NCI-H82 treated with DMSO at 0.1 percent for 48 hours (cell line): ENCODE measurements at regions not wholly inside any gene's neighbourhood (a gene's known extent, or its start where the extent isn't known, plus 50 kb on each side); places are given as distances from the start of the nearest gene placed in this dataset.
"Not testable (repeated sequence)": the region's sequence is repeated elsewhere in the genome, so short reads cannot be mapped to it uniquely, and the experiment has no call there.

Experiments used
- DNase-seq: peaks from one replicate; lab custom pipeline; 2025; ENCODE audit not compliant: unreplicated experiment; lab: John Stamatoyannopoulos, UW

DNA sequence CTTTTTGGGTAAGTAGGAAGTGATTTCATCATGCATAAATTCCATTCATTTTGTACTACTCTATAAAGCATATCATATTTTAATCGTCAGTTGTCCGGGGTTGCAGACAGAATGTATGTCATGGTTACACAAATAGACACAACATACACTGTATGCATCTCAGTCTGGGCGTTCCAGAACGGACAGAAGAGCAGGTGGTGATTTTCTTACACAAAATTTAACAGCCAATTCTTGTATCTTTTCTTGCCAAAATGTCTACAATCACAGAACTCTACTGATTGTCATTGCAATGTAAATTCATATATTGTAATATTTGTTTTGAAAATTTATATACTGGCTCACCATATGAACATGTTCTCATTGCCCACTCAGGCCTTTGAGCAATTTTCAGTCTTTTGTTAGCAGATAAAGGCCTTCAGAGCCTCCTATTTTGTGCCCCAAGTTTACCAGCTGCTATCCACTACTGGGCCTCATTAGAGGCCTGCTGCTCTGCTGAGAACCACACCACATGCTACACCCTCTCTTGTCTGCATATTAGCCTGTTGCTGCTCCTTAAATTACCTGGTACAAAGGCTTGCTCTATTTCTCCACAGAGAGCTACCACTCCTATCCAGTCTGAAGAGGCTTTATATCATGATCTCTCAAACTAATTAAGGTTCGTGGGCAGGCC is 61.5 kb downstream of the PRDM13 start:
- DNase-seq = no peak

DNA sequence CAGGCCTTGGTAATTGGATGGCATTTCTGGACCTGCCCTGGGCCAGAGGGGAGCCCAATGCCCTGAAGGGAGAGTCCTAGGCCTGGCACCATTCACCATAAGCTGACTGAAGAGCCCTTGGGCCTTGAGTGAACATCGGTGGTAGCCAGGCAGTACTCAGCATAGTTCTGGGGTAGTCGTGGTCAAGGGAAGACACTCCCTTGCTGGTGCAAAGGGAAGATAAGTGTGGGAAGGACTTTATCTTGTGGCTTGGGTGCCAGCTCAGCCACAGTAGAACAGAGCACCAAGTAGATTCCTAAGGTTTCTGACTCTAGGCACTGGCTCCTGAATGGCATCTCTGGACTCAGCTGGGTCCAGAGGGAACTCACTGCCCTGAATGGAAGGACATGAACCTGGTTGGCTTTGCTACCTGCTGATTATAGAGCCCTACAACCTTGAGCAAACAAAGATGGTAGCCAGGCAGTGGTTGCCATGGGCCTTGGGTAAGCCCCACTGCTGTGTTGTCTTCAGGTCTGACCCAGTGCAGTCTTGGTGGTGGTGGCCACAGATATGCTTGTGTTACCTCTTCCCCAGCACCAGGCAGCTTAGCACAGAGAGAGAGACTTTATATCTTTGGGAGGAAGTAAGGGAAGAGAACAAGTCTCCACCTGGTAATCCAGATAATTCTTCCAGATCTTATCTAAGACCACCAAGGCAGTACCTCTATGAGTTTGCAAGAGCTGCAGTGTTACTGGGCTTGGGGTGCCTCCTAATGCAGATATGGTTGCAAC is 83.5 kb downstream of the PRDM13 start:
- DNase-seq = no peak

DNA sequence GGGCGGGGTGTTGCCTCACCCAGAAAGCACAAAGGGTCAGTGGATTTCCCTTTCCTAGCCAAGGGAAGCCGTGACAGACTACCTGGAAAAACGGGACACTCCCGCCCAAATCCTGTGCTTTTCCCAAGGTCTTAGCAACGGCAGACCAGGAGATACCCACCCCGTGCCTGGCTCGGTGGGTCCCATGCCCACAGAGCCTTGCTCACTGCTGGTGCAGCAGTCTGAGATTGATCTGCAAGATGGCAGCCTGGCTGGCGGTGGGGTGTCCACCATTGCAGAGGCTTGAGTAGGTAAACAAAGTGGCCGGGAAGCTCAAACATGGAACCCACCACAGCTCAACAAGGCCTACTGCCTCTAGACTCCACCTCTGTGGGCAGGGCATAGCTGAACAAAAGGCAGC is 95.7 kb downstream of the PRDM13 start:
- not testable (repeated sequence) for DNase-seq

DNA sequence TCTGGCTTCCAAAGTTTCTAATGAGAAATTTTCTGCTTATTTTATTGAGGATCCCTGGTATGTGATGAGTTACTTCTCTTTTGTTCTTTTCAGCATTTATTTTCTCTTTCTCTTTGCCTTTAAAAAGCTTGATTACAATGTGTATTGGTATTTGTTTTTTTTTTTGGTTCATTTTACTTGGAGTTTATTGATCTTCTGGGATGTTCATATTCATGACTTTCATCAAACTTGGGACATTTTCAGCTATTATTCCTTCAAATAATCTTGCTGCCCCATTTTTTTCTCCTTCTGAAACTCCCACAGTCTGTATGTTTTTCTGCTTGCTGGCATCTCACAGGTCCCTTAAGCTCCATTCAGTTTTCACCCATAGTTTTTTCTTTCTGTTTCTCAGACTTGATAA is 102.4 kb downstream of the PRDM13 start:
- DNase-seq = no peak

DNA sequence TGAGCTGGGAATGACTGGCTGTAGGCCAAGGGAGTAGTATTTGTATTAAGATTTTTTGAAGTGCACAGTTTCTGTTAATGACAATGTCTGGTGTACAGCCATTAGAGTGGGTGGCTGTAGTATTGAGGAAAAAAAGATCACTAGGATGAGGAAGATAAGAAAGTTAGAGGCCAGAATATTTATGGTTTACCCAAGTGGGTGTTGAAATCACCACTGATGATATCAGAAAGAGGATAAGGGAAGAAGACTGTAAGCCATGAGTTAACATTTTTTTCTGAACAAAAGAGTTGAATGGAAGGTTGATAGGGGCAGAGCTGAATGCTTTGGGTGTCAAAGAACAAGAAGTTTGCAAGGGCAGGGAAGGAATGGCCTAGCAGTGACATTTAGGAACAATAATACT is 104.7 kb downstream of the PRDM13 start:
- no peak for DNase-seq

DNA sequence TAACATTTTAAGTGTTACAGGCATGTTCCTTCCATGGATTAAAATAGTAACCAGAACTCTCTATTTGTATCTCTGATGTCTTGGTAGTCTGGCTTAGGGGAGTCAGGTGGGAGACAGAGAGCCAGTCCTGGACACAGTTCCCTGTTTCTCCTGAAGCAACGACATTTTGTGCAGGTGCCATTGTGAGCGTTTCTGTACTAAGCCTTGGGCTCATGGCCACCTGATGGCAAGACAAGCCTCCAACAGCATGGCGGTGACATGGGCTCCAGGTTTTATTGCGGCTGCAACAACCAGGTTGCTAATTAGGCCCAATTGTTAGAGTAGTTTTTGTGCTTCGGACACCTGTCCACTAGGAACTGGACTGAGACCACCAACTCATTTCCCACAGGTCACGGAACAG is 105.3 kb downstream of the PRDM13 start:
- DNase-seq = no peak

DNA sequence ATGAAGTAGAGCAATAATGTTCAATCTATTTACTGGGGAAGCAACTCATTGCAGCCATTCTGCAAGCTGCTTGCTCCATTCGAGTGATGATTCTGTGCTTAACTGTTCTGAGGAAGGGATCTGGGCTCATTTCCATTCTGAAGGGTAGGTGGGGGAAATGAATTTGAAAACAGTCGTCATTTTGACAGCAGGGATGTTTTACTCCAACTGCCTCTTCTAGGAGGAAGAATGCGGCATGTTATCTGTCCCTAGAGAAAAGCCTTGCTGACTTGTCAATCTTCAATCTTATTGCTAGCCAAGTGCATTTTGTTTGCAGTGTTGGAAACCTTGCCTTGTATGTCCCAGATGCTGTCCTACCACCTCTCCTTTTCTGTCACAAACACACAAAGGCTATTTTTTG is 105.9 kb downstream of the PRDM13 start:
- no peak for DNase-seq

DNA sequence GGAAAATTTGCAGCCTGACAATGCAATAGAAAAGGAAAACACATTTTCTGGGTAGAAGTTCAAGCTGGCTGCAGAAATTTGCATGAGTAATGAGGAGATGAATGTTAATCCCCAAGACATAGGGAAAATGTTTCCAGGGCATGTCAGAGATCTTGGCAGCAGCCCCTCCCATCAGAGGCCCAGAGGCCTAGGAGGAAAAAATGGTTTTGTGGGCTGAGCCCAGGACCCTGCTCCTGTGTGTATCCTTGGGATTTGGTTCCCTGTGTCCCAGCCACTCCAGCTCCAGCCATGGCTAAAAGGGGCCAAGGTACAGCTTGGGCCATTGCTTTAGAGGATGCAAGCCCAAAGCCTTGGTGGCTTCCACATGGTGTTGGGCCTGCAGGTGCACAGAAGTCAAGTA is 115.4 kb downstream of the PRDM13 start:
- not testable (repeated sequence) for DNase-seq

DNA sequence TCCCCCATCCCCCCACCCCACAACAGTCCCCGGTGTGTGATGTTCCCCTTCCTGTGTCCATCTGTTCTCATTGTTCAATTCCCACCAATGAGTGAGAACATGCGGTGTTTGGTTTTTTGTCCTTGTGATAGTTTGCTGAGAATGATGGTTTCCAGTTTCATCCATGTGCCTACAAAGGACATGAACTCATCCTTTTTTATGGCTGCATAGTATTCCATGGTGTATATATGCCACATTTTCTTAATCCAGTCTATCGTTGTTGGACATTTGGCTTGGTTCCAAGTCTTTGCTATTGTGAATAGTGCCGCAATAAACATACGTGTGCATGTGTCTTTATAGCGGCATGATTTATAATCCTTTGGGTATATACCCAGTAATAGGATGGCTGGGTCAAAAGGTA is 123.6 kb downstream of the PRDM13 start:
- not testable (repeated sequence) for DNase-seq

DNA sequence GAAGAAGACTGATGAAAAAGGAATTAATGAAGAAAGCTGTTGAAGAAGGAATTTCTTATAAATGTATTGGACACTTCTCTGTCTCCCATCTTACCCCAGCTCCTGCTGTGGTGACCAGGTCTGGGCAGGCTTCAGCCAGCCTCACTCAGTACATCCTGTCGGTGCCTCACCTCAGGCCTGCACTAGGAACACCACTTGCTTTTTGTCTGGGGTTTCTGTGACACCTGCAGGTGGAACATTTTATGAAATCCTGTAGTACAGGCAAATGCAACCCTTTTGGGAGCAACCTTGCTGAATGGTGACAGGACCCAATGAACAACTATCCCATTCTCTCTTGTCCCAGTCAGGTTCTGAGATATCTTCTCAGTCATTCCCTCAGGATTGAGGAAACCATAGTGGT is 129.7 kb downstream of the PRDM13 start:
- DNase-seq = no peak

DNA sequence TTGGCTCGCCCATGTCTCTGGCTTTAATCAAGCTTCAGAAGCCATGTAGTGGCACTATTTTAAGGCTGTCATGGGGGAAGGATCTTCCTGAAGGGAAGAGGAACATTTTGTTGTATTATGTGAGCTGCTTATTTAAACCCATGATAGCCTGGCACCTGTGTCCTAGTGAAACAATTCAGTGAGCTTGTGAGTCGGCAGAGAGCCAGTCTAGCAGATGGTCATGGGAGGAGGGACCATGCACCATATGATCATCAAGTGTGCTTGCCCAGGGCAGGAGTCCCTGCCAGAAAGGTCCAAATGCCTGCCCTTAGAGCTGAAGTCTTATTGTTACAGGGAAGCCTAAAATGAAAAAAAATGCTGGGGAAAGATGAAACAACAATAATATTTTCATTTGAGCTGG is 132.9 kb downstream of the PRDM13 start:
- DNase-seq = no peak

DNA sequence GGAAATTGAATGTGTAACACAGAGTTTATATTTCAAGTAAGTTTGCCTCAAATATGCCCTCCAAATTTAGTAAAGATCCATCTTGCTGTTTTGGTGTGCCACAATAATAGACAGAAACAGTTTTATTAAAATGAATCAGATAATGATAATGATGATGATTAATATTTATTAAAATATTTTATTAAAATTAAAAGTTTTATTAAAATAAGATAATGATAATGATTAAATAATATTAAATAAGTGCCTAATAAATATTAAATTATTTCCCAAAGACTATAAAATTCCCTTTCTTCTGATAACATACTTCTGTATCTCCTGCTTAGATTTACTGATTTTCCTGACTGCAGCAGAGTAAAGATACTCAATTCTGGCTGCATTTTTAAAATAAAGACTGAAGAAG is 134.5 kb downstream of the PRDM13 start:
- DNase-seq = no peak

DNA sequence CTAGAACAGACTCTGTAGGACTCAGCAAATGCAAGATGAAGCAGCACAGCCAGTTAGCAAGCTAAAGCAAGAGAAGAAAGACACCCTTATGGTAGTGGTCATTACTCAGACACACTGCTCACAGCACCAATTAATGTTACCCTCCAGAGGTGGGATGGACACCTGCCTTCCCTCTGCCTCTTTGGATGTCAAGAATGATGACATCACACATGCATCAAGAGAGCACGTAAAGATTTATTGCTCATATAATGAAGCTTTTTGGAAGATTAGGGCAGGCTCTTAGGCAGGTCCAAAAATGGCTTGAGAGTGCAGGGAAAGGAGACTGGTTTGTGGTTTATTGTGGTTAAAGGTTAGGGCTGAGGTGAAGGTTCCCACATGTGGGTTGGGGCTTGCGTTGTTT is 137.0 kb downstream of the PRDM13 start:
- no peak for DNase-seq

DNA sequence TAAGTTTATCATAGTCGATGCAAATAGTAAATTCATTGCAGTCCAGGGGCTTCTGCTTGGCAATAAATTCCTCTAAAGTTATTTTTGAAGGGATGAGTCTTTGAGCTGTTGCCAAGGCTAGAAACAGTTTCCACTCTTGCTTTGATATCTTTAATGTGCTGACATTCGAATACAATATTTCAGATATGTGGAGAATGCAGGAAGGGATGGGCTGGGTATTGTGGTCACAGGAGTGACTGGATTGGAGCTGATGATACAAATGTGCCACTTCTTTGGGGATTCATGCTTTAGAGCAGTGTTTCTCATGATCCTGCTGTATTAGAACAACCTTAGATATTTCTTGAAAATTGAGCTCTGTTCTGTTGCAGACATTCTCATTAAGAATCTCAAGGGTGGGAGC is 139.0 kb downstream of the PRDM13 start:
- no peak for DNase-seq

DNA sequence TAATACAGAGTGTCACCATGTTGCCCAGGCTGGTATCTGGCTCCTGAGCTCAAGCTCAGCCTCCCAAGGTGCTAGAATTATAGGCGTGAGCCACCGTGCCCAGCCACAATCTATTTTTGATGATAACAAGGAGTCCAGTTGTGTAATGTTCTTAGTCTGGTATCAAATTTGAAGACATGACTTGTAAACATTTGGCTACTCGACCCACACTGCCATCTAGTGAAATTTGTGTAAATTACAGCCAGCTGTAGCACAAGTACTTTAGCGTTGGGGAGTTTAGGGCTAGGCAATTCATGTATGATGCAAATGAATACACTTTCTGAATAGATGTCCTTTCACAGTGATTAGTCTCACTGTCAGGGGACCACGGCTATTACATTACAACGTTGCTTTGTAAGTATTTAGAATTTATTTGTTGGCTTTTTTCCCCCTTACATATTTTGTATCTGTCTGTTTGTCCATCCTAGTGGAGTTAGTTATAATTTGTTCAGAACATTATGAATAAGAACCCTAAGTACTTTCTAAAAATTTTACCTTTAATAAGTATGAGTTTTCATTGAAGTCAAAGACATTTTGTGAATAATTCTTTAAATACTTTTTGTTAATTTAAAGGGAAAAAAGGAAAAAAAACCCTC is 139.7 kb downstream of the PRDM13 start:
- peak; percentile 40 for DNase-seq

DNA sequence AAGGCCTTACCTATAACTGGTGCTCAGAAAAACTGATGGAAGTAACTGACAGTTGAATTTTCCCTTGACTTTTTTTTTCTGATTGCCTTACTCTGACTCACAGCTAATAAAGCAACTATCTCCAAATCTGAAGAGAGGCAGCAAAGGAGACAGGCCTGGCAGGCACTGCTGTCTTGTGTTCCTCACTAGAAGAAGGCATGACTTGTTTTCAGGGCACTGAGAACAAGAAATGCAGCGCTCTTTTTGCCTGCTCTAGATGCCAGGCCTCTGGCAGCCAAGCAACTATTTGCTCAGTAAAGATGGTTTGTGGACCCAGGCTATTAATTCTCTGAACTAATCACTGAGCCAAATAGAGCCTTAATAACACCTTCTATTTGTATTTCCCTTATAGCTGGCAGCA is 155.1 kb downstream of the PRDM13 start:
- DNase-seq = no peak

DNA sequence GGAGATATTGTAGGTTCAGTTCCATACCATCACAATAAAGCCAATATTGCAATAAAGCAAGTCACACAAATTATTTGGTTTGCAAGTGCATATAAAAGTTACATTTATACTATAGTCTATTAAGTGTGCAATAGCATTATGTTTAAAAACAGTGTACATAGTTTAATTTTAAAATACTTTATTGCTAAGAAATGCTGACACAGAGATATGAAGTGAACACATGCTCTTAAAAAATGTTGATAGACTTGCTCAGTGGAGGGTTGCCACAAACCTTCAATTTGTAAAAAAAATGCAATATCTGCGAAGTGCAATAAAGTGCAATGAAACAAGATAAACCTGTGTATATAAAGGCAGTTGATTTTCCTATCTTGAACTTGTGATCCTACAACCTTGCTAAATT is 161.5 kb downstream of the PRDM13 start:
- no peak for DNase-seq

DNA sequence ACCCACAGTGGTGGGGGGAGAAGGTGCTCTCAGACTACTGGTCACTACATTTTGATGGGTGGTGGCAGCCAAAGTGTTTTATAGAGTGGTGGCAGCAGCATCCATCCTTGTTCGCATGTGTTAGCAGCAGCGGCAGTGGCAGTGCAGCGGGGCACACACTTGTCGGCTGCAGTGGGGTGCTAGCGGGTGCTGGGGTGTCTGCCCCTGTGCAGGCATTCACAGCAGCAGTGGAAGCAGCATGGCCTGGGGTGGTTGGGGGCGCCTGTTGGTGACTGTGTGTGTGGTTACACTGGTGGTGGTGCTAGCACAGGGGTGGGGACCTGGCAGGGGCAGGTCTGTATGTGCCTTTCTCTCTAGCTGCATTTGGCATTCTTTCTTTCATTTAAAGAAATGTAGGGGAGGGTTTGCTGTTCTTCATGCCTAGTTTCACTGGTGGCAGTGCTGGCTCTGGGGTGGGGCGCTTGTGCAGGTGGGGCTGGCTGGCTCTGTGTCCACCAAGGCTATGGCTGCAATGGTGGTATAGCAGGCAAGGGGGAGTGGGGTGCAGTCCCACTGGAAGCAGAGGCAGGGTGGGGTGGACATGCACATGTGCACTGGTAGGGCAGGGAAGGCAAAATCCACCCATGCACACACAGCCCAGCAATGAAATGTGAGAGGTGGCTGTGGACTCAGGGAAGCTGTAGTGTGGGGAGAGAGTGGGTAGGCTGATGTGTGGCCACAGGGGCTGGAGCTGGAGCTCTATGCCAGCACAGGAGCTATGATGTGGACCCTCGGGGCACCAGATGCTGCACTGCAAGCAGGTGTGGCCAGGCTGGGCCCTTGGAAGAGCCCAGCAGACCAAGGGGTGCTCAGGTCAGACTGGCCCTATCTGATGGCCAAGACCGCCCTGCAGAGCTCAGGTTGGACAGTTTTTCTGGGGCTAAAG is 173.3 kb downstream of the PRDM13 start:
- DNase-seq = no peak

DNA sequence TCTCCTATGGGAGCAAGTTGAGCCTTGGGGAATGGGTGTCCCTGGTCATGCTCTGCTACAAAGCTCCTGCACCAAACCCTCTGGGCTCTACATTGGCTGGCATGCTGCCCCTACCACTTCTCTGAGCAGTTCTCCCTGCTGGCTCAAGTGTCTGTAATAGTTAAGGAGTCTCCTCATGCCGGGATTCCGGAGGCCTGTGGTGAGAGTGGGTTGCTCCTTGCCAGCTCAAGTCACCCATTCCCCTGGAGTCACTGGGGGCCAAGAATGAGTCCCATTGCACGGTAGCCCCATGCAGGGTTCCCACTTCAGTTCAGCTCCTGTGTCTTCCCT is 173.9 kb downstream of the PRDM13 start:
- DNase-seq = no peak

DNA sequence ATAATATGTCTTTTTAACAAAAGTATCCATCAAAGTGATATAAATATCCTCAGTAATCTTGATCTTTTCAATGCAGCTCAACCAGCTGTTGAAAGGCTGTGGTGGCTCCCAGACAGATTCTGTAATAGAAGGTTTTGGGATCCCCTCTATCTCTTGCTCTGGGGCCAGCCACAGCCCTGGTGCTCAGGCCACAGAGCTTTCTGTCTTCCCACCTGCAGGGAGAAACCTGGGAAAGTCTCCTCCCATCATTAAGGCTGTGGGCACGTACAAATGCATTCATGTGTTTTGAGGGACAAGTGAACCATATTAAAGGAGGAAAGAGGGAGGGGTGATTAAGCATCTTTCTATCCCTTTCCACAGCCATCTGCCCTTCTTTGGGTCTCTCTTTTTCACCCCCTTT is 183.1 kb downstream of the PRDM13 start:
- no peak for DNase-seq

DNA sequence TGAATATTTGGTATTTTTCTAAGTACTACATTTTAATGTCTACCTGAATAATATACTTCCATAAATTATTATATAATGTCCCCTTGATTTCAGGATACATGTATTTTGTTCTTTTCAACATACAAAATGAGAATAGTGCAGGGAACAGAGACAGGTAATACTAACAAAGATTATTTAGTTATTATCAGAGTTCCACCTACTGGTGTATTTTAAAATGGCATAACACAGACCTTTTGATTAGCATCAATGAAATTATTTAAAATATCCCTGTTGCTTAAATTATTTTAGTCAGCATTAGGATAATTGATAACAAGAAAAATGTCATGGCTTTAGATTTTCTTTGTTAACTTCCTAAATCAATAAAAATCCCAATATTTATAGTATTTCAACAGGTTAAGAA is 184.0 kb downstream of the PRDM13 start:
- DNase-seq = no peak
